ENCODE measurements at regions not wholly inside any gene's neighbourhood (a gene's known extent, or its start where the extent isn't known, plus 50 kb on each side); places are given as distances from the start of the nearest gene placed in this dataset.

- intact Hi-C loops (cut with micrococcal nuclease), result no loop called here
- Mint-ChIP-seq H3K9me3 (ENCODE audit: insufficient read depth) (no peaks in the 10 kb centered on the region), H3K4me1 (no peaks in the 10 kb centered on the region), H3K4me3 (no peak overlapping the region), H3K27ac (no peak overlapping the region), H3K27me3 (peaks cover 3% of the 10 kb centered on the region)
- Histone ChIP-seq H3K27ac (ENCODE audit: low read length in 2 of 2) (no peak overlapping the region), H3K4me3 (ENCODE audit: control extremely low read depth in 1 of 5, extremely low read depth in 1 of 5, insufficient read depth in 1 of 5, low read depth in 2 of 5, low read length in 4 of 5) (no peak overlapping the region), H3K4me1 (ENCODE audit: control insufficient read depth in 2 of 2, insufficient read depth in 2 of 2, low read length in 2 of 2) (no peaks in the 10 kb centered on the region), H3K9ac (ENCODE audit: low read length) (no peak overlapping the region), H3K27me3 (replicated peaks in 1 of 4; ENCODE audit: control extremely low read depth in 1 of 4, control insufficient read depth in 3 of 4, insufficient read depth in 4 of 4, low read length in 3 of 4) (no peaks in the 10 kb centered on the region), H3K9me3 (ENCODE audit: control extremely low read depth in 1 of 3, control insufficient read depth in 2 of 3, insufficient read depth in 1 of 3, low read length in 2 of 3) (no peaks in the 10 kb centered on the region), H3K4me2 (replicated peaks; ENCODE audit: low read depth, low read length, poor library complexity, severe bottlenecking) (no peak overlapping the region), H3K79me2 (ENCODE audit: control insufficient read depth, insufficient read depth, low read length) (no peaks in the 10 kb centered on the region), H4K20me1 (ENCODE audit: control insufficient read depth, insufficient read depth, low read length, poor library complexity, severe bottlenecking) (no peaks in the 10 kb centered on the region), H2AFZ (ENCODE audit: insufficient read depth, low read depth, low read length, poor library complexity, severe bottlenecking) (no peak overlapping the region), H3K36me3 (replicated peaks in 1 of 2; ENCODE audit: control extremely low read depth in 1 of 2, control insufficient read depth in 1 of 2, extremely low read depth in 1 of 2, insufficient read depth in 2 of 2, low read length in 1 of 2) (no peaks in the 10 kb centered on the region)
- CTCF ChIA-PET, result interaction anchor here (1.2 kb wide), 1 partner anchor 9 kb away, joined by 3 read pairs; no protein-coding TSS in a partner anchor
- DNase-seq (no peak), ATAC-seq (ENCODE audit: low read depth) (no peak)
- TF ChIP-seq, protein P1, sequence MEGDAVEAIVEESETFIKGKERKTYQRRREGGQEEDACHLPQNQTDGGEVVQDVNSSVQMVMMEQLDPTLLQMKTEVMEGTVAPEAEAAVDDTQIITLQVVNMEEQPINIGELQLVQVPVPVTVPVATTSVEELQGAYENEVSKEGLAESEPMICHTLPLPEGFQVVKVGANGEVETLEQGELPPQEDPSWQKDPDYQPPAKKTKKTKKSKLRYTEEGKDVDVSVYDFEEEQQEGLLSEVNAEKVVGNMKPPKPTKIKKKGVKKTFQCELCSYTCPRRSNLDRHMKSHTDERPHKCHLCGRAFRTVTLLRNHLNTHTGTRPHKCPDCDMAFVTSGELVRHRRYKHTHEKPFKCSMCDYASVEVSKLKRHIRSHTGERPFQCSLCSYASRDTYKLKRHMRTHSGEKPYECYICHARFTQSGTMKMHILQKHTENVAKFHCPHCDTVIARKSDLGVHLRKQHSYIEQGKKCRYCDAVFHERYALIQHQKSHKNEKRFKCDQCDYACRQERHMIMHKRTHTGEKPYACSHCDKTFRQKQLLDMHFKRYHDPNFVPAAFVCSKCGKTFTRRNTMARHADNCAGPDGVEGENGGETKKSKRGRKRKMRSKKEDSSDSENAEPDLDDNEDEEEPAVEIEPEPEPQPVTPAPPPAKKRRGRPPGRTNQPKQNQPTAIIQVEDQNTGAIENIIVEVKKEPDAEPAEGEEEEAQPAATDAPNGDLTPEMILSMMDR (IDR thresholded peaks at IDR 0.05), result no peak
- no peak for TF ChIP-seq EZH2 (IDR thresholded peaks at IDR 0.05; ENCODE audit: borderline replicate concordance, insufficient read depth, low read depth, low read length, poor library complexity, severe bottlenecking)
- POLR2A ChIA-PET, result no interaction called here
- no CpG with 5 or more reads among the region's 2 CpGs for WGBS (ENCODE audit: insufficient coverage)
Observed at GRCh38 chr5:57581772-57582171, 99.2 kb upstream of the ACTBL2 start.

- no peak overlapping the region for H3K27ac Mint-ChIP-seq
- no peak overlapping the region for H3K9ac ChIP-seq (ENCODE audit: low read length)
- no peak overlapping the region for H2AFZ ChIP-seq (ENCODE audit: insufficient read depth, low read depth, low read length, poor library complexity, severe bottlenecking)
- H3K4me1 ChIP-seq (ENCODE audit: control insufficient read depth in 2 of 2, insufficient read depth in 2 of 2, low read length in 2 of 2), result no peaks in the 10 kb centered on the region
- intact Hi-C loops (cut with micrococcal nuclease), result no loop called here
- TF ChIP-seq EZH2 (IDR thresholded peaks at IDR 0.05; ENCODE audit: borderline replicate concordance, insufficient read depth, low read depth, low read length, poor library complexity, severe bottlenecking), result no peak
- no peaks in the 10 kb centered on the region for H4K20me1 ChIP-seq (ENCODE audit: control insufficient read depth, insufficient read depth, low read length, poor library complexity, severe bottlenecking)
- no peak overlapping the region for H3K27ac ChIP-seq (ENCODE audit: low read length in 2 of 2)
- H3K4me2 ChIP-seq (replicated peaks; ENCODE audit: low read depth, low read length, poor library complexity, severe bottlenecking), result no peak overlapping the region
- ChIA-PET POLR2A (no interaction called here), CTCF (no interaction called here)
- H3K9me3 Mint-ChIP-seq (ENCODE audit: insufficient read depth), result no peaks in the 10 kb centered on the region
- no peaks in the 10 kb centered on the region for H3K9me3 ChIP-seq (ENCODE audit: control extremely low read depth in 1 of 3, control insufficient read depth in 2 of 3, insufficient read depth in 1 of 3, low read length in 2 of 3)
- no peaks in the 10 kb centered on the region for H3K79me2 ChIP-seq (ENCODE audit: control insufficient read depth, insufficient read depth, low read length)
- H3K4me3 ChIP-seq (ENCODE audit: control extremely low read depth in 1 of 5, extremely low read depth in 1 of 5, insufficient read depth in 1 of 5, low read depth in 2 of 5, low read length in 4 of 5), result no peak overlapping the region
- H3K4me1 Mint-ChIP-seq, result no peaks in the 10 kb centered on the region
- no peak overlapping the region for H3K4me3 Mint-ChIP-seq
- no peak for ATAC-seq (ENCODE audit: low read depth)
- H3K36me3 ChIP-seq (replicated peaks in 1 of 2; ENCODE audit: control extremely low read depth in 1 of 2, control insufficient read depth in 1 of 2, extremely low read depth in 1 of 2, insufficient read depth in 2 of 2, low read length in 1 of 2), result no peaks in the 10 kb centered on the region
- no peak for DNase-seq
- no CpG with 5 or more reads among the region's 4 CpGs for WGBS (ENCODE audit: insufficient coverage)
- H3K27me3 ChIP-seq (replicated peaks in 1 of 4; ENCODE audit: control extremely low read depth in 1 of 4, control insufficient read depth in 3 of 4, insufficient read depth in 4 of 4, low read length in 3 of 4), result no peaks in the 10 kb centered on the region
- peaks cover 3% of the 10 kb centered on the region for H3K27me3 Mint-ChIP-seq
Observed at GRCh38 chr5:57581222-57581621, 98.6 kb upstream of the ACTBL2 start.
